HepG2 (cell line): ENCODE measurements at regions not wholly inside any gene's neighbourhood (a gene's known extent, or its start where the extent isn't known, plus 50 kb on each side); places are given as distances from the start of the nearest gene placed in this dataset.

Experiments used
- ATAC-seq: fragments of 200-7000 bp; cut with Tn5 transposase; 3 replicates; pipeline ENCODE4 v1.9.1; 2020; ENCODE audit warnings: mild to moderate bottlenecking, moderate library complexity
- BruUV-seq: library from RNA; stranded (reverse); fragments of 400-500 nt; replicated peaks from 2 replicates; lab custom pipeline; 2021; lab: Mats Ljungman, UMichigan
- CTCF ChIA-PET: fragments of 300-600 bp; formaldehyde crosslinking; extraction: SDS; loops from one replicate; lab custom pipeline; 2021; ENCODE audit warnings: low total read pairs, inconsistent platforms, low intra/inter-chr PET ratio; lab: Yijun Ruan, JAX
- POLR2A ChIA-PET: fragments of 350-600 bp; sonication (Branson Sonifier 250); formaldehyde crosslinking; loops from one replicate; lab custom pipeline; 2020; ENCODE audit warnings: antibody characterized with exemption, inconsistent platforms; lab: Yijun Ruan, JAX
- DNase-seq: peaks from one replicate; pipeline ENCODE4 v3.0.0-alpha.2; 2015; ENCODE audit warnings: low spot score
- FAIRE-seq: peaks from 3 replicates; lab custom pipeline; 2011; peaks lifted over from hg19 to GRCh38; lab: Jason Lieb, UNC
- H2AFZ ChIP-seq: one replicate; pipeline ENCODE4 v1.6.1; 2011; ENCODE audit warnings: low read length, inconsistent platforms
- H3K27ac ChIP-seq: fragments of 300-600 bp; 3 replicates; pipeline ENCODE4 v1.8.0; 2011; ENCODE audit warnings: mixed run types, mild to moderate bottlenecking, mixed read lengths, low read length, inconsistent platforms; ENCODE audit not compliant: insufficient read depth; ENCODE audit errors: extremely low read length
- H3K27me3 ChIP-seq, 2 experiments: fragments of 200-600 bp in 1 of 2; 2 replicates in 1 of 2; 3 replicates in 1 of 2; pipeline versions ENCODE4 v1.6.0 to v1.8.0; 2011; ENCODE audit warnings: low read length in 2 of 2, mild to moderate bottlenecking in 2 of 2, moderate library complexity in 2 of 2, inconsistent platforms in 1 of 2; ENCODE audit not compliant: insufficient read depth in 2 of 2, control insufficient read depth in 1 of 2
- H3K36me3 ChIP-seq, 2 experiments: fragments of 200-600 bp in 1 of 2; replicated peaks in 1 of 2; 2 replicates in 1 of 2; 3 replicates in 1 of 2; pipeline versions ENCODE4 v1.5.1 to v1.8.0; 2011; ENCODE audit warnings: low read length in 2 of 2, inconsistent platforms in 1 of 2; ENCODE audit not compliant: insufficient read depth in 2 of 2, control insufficient read depth in 1 of 2
- H3K4me1 ChIP-seq: 2 replicates; pipeline ENCODE4 v1.5.1; 2012; ENCODE audit warnings: low read length, inconsistent platforms; ENCODE audit not compliant: insufficient read depth
- H3K4me2 ChIP-seq: 2 replicates; pipeline ENCODE4 v1.6.0; 2011; ENCODE audit warnings: low read depth, low read length, inconsistent platforms
- H3K4me3 ChIP-seq, 3 experiments: fragments of 200-600 bp in 1 of 3; sonication (generic), shearing (Covaris generic) in 1 of 3; replicated peaks in 1 of 3; 2 replicates each; pipeline ENCODE4 v1.5.1; 2011 to 2016; ENCODE audit warnings: low read length in 3 of 3, inconsistent platforms in 2 of 3, low read depth in 2 of 3, mild to moderate bottlenecking in 2 of 3, control low read depth in 1 of 3, mixed read lengths in 1 of 3; ENCODE audit not compliant: insufficient read depth in 1 of 3
- H3K79me2 ChIP-seq: one replicate; pipeline ENCODE4 v1.6.1; 2011; ENCODE audit warnings: low read length, inconsistent platforms; ENCODE audit not compliant: insufficient read depth
- H3K9ac ChIP-seq: 2 replicates; pipeline ENCODE4 v1.6.0; 2011; ENCODE audit warnings: mild to moderate bottlenecking, low read depth, low read length, inconsistent platforms; ENCODE audit not compliant: insufficient read depth
- H3K9me3 ChIP-seq: 2 replicates; pipeline ENCODE4 v1.5.1; 2012; ENCODE audit warnings: mild to moderate bottlenecking, low read length
- H4K20me1 ChIP-seq: 2 replicates; pipeline ENCODE4 v1.6.0; 2011; ENCODE audit warnings: inconsistent platforms, mild to moderate bottlenecking, low read length, moderate library complexity; ENCODE audit not compliant: insufficient read depth
- FOXJ3 ChIP-seq: sonication (generic); formaldehyde crosslinking; IDR thresholded peaks from 2 replicates; pipeline ENCODE4 v1.4.0; 2020; ENCODE audit warnings: missing genetic modification reagents, mild to moderate bottlenecking, borderline replicate concordance
- HOXA3 ChIP-seq: sonication (generic); formaldehyde crosslinking; IDR thresholded peaks from 2 replicates; pipeline ENCODE4 v1.5.0; 2020; ENCODE audit warnings: missing genetic modification reagents
- KDM6A ChIP-seq: IDR thresholded peaks from 2 replicates; pipeline ENCODE4 v1.6.1; 2016; ENCODE audit warnings: low read depth
- MED13 ChIP-seq: sonication (generic); formaldehyde crosslinking; IDR thresholded peaks from 2 replicates; pipeline ENCODE4 v1.5.0; 2020; ENCODE audit warnings: missing genetic modification reagents
- TCF12 ChIP-seq, 2 experiments: fragments of 450-650 bp in 1 of 2; sonication (generic) in 1 of 2; formaldehyde crosslinking in 1 of 2; IDR thresholded peaks; 2 replicates each; pipeline versions ENCODE4 v1.6.1 to v1.8.0; 2017 to 2022; ENCODE audit warnings: antibody characterized with exemption in 1 of 2, mild to moderate bottlenecking in 1 of 2, missing genetic modification reagents in 1 of 2, moderate library complexity in 1 of 2
- YY1 ChIP-seq: IDR thresholded peaks from 2 replicates; pipeline ENCODE4 v1.6.1; 2011; ENCODE audit warnings: low read length, low read depth, moderate library complexity, mild to moderate bottlenecking; ENCODE audit not compliant: insufficient read depth, insufficient replicate concordance
- ZBTB38 ChIP-seq: sonication (generic); formaldehyde crosslinking; IDR thresholded peaks from 2 replicates; pipeline ENCODE4 v1.5.1; 2020; ENCODE audit warnings: mild to moderate bottlenecking, missing genetic modification reagents
- ZNF431 ChIP-seq: sonication (generic); formaldehyde crosslinking; IDR thresholded peaks from 2 replicates; pipeline ENCODE4 v1.9.0; 2022; ENCODE audit warnings: missing genetic modification reagents, low read depth, mild to moderate bottlenecking, borderline replicate concordance
- ZNF496 ChIP-seq: sonication (generic); formaldehyde crosslinking; IDR thresholded peaks from 2 replicates; pipeline ENCODE4 v1.8.1; 2023; ENCODE audit warnings: mild to moderate bottlenecking, moderate library complexity, missing genetic modification reagents; ENCODE audit not compliant: insufficient replicate concordance
- ZNF780A ChIP-seq: sonication (generic); formaldehyde crosslinking; IDR thresholded peaks from 2 replicates; pipeline ENCODE4 v1.8.0; 2022; ENCODE audit warnings: mild to moderate bottlenecking, missing genetic modification reagents, moderate library complexity
- ZSCAN29 ChIP-seq: sonication (generic); formaldehyde crosslinking; conservative IDR thresholded peaks from 2 replicates; pipeline ENCODE4 v1.4.0; 2020; ENCODE audit warnings: mild to moderate bottlenecking, missing genetic modification reagents
- WGBS: methylation state at CpG from one replicate; pipeline ENCODE4 v1.1.6; 2017; ENCODE audit warnings: low lambda C conversion rate; 5-methylcytosine and 5-hydroxymethylcytosine counted together
- in situ Hi-C: cut with HindIII; loops from 2 replicates; pipeline ENCODE4 v1.10.0; 2017; ENCODE audit warnings: low pct_unique_long_range_greater_than_20kb; ENCODE audit not compliant: extremely low pct_ligation_motif_present
- intact Hi-C: fragments of 100-400 bp; cut with micrococcal nuclease; formaldehyde crosslinking; loops from one replicate; pipeline ENCODE4 v1.10.0; 2022; ENCODE audit not compliant: unreplicated experiment
- TF ChIP-seq, protein P1 (sequence below): sonication (generic); formaldehyde crosslinking; IDR thresholded peaks from 2 replicates; pipeline ENCODE4 v1.5.0; 2020; ENCODE audit warnings: missing genetic modification reagents
- TF ChIP-seq, protein P2 (sequence below): sonication (generic); formaldehyde crosslinking; IDR thresholded peaks from 2 replicates; pipeline ENCODE4 v1.5.0; 2020; ENCODE audit warnings: missing genetic modification reagents
- TF ChIP-seq, protein P3 (sequence below): IDR thresholded peaks from 2 replicates; pipeline ENCODE4 v1.6.1; 2016; ENCODE audit warnings: mild to moderate bottlenecking, missing biosample characterization, missing genetic modification reagents
- TF ChIP-seq, protein P4 (sequence below): sonication (generic); formaldehyde crosslinking; IDR thresholded peaks from 2 replicates; pipeline ENCODE4 v1.4.0; 2020; ENCODE audit warnings: missing genetic modification reagents

DNA sequence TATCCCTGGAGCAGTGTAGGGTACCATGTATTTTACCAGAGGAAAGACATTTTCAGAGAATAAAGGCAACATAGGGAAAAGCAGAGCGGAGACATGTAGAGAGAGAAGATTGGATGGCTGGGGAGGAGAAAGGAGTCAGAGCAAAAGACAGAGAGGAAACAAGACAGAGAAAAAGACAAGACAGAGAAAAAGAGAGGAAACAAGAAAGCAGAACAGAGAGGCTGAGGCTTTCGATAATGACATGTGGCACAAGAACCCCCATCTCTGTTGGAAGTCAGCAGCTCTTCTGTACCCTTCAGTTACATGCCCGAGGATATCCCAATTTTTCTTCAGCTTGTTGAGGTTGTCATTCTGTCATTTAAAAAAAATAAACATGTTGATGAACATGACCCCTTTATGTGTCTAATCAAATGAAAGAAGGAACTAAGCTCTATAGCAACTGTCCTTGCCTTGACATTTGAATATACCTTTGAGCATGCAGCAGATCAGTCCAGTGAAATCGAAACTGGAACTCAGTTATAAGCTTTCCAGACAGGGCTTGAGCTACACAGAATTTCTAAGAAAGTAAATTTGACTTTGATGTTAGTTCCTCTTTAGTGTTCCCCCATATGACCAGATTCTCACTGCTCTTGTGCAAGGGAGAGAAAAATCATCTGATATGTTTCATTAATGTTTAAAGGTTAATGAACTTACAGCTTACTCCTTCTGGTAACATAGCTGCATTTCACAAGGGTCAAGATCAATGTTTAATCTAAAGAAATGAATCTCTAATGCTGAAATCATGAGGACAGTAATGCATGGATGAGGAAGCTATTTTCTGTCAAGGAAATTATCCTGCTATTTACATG, 75.1 kb upstream of the SP4 start:
- Histone ChIP-seq H3K4me2 (no peak overlapping the region), H4K20me1 (no peaks in the 10 kb centered on the region), H3K4me3 (no peak overlapping the region), H3K27me3 (0 out of 5 replicates have a peak, but pooled peaks cover 0 to 2% of the 10 kb centered on the region in 2 experiments), H3K9me3 (no peaks in the 10 kb centered on the region), H3K4me1 (no peaks in the 10 kb centered on the region), H3K27ac (no peak overlapping the region), H2AFZ (no peak overlapping the region)
- FAIRE-seq, result no peak
- CTCF ChIA-PET, result no interaction called here
- in situ Hi-C loops, result no loop called here
- POLR2A ChIA-PET, result no interaction called here
- no peak for ATAC-seq
- no peak for TF ChIP-seq YY1
- no peak for TF ChIP-seq TCF12 (IDR thresholded peaks at IDR 0.05)
- no peak for TF ChIP-seq TCF12 (CRISPR knock-in tag; IDR thresholded peaks at IDR 0.05)
- no peak for TF ChIP-seq ZNF431
- no peak for TF ChIP-seq FOXJ3 (CRISPR knock-in tag)
- no peak for TF ChIP-seq ZBTB38 (CRISPR knock-in tag)
- TF ChIP-seq, protein P1, sequence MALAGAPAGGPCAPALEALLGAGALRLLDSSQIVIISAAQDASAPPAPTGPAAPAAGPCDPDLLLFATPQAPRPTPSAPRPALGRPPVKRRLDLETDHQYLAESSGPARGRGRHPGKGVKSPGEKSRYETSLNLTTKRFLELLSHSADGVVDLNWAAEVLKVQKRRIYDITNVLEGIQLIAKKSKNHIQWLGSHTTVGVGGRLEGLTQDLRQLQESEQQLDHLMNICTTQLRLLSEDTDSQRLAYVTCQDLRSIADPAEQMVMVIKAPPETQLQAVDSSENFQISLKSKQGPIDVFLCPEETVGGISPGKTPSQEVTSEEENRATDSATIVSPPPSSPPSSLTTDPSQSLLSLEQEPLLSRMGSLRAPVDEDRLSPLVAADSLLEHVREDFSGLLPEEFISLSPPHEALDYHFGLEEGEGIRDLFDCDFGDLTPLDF (CRISPR knock-in tag), result no peak
- TF ChIP-seq ZNF780A (CRISPR knock-in tag), result no peak
- TF ChIP-seq KDM6A (CRISPR knock-in tag), result no peak
- no peak for TF ChIP-seq MED13 (CRISPR knock-in tag)
- TF ChIP-seq, protein P2, sequence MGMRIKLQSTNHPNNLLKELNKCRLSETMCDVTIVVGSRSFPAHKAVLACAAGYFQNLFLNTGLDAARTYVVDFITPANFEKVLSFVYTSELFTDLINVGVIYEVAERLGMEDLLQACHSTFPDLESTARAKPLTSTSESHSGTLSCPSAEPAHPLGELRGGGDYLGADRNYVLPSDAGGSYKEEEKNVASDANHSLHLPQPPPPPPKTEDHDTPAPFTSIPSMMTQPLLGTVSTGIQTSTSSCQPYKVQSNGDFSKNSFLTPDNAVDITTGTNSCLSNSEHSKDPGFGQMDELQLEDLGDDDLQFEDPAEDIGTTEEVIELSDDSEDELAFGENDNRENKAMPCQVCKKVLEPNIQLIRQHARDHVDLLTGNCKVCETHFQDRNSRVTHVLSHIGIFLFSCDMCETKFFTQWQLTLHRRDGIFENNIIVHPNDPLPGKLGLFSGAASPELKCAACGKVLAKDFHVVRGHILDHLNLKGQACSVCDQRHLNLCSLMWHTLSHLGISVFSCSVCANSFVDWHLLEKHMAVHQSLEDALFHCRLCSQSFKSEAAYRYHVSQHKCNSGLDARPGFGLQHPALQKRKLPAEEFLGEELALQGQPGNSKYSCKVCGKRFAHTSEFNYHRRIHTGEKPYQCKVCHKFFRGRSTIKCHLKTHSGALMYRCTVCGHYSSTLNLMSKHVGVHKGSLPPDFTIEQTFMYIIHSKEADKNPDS (CRISPR knock-in tag), result no peak
- TF ChIP-seq, protein P3, sequence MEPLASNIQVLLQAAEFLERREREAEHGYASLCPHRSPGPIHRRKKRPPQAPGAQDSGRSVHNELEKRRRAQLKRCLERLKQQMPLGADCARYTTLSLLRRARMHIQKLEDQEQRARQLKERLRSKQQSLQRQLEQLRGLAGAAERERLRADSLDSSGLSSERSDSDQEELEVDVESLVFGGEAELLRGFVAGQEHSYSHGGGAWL (CRISPR knock-in tag), result no peak
- TF ChIP-seq, protein P4, sequence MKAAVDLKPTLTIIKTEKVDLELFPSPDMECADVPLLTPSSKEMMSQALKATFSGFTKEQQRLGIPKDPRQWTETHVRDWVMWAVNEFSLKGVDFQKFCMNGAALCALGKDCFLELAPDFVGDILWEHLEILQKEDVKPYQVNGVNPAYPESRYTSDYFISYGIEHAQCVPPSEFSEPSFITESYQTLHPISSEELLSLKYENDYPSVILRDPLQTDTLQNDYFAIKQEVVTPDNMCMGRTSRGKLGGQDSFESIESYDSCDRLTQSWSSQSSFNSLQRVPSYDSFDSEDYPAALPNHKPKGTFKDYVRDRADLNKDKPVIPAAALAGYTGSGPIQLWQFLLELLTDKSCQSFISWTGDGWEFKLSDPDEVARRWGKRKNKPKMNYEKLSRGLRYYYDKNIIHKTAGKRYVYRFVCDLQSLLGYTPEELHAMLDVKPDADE (CRISPR knock-in tag), result no peak
- no peak for TF ChIP-seq ZNF496 (CRISPR knock-in tag)
- no peak for TF ChIP-seq HOXA3 (CRISPR knock-in tag)
- no peak for TF ChIP-seq ZSCAN29 (CRISPR knock-in tag)
- TF ChIP-seq, all 625 proteins: peak for 0
- BruUV-seq, result no TSS peak
- H3K79me2 ChIP-seq, result no peaks in the 10 kb centered on the region
- WGBS, result 22% methylated on average over 4 of the region's 4 CpGs
- intact Hi-C loops, result no loop called here
- H3K36me3 ChIP-seq, result no peaks in the 10 kb centered on the region
- H3K9ac ChIP-seq, result no peak overlapping the region
- DNase-seq, result no peak
